BE2C (cell line): ENCODE measurements at regions not wholly inside any gene's neighbourhood (a gene's known extent, or its start where the extent isn't known, plus 50 kb on each side); places are given as distances from the start of the nearest gene placed in this dataset.

ENCODE experiments used
- DNase-seq: peaks from one replicate; pipeline ENCODE4 v3.0.0-alpha.2; 2020
- H3K27me3 ChIP-seq: fragments of 250-450 bp; sonication (Bioruptor Pico); 2 replicates; pipeline ENCODE4 v1.5.1; 2020; ENCODE audit warnings: mild to moderate bottlenecking
- H3K36me3 ChIP-seq: fragments of 250-450 bp; sonication (Bioruptor Pico); 2 replicates; pipeline ENCODE4 v1.5.1; 2020; ENCODE audit warnings: mild to moderate bottlenecking
- H3K4me1 ChIP-seq: fragments of 250-450 bp; sonication (Bioruptor Pico); 2 replicates; pipeline ENCODE4 v1.5.1; 2020
- H3K4me3 ChIP-seq: 2 replicates; pipeline ENCODE4 v1.5.1; 2011; ENCODE audit warnings: low read depth, low read length
- H3K9me3 ChIP-seq: fragments of 250-450 bp; sonication (Bioruptor Pico); 2 replicates; pipeline ENCODE4 v1.5.1; 2020
- TF ChIP-seq, protein P1 (sequence below): IDR thresholded peaks from 2 replicates; pipeline ENCODE4 v1.5.1; 2012; ENCODE audit warnings: mild to moderate bottlenecking, low read depth, low read length

DNA sequence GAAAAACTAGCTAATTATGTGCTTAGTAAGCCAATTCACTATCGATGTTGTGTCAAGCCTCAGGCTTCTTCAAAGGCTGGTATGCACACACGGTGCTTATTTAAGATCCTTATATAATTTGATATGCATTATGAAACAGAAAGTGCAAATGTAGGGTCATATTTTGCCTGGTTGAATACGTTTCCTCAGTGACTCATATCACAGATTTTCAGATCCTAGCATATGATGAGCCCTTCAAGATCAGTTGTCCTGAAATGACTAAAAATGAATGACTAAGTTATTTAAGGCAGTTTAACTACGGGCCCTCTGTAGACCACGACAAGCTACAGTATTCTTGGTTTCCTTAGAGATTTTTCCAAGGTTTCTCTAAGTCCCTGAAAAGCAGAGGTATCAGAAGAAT is 778.3 kb downstream of the PRELID2 start:
- Histone ChIP-seq H3K4me1 (no peaks in the 10 kb centered on the region), H3K36me3 (no peaks in the 10 kb centered on the region), H3K4me3 (no peak overlapping the region), H3K27me3 (no peaks in the 10 kb centered on the region), H3K9me3 (no peaks in the 10 kb centered on the region)
- TF ChIP-seq, protein P1, sequence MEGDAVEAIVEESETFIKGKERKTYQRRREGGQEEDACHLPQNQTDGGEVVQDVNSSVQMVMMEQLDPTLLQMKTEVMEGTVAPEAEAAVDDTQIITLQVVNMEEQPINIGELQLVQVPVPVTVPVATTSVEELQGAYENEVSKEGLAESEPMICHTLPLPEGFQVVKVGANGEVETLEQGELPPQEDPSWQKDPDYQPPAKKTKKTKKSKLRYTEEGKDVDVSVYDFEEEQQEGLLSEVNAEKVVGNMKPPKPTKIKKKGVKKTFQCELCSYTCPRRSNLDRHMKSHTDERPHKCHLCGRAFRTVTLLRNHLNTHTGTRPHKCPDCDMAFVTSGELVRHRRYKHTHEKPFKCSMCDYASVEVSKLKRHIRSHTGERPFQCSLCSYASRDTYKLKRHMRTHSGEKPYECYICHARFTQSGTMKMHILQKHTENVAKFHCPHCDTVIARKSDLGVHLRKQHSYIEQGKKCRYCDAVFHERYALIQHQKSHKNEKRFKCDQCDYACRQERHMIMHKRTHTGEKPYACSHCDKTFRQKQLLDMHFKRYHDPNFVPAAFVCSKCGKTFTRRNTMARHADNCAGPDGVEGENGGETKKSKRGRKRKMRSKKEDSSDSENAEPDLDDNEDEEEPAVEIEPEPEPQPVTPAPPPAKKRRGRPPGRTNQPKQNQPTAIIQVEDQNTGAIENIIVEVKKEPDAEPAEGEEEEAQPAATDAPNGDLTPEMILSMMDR: no peak
- DNase-seq: no peak

DNA sequence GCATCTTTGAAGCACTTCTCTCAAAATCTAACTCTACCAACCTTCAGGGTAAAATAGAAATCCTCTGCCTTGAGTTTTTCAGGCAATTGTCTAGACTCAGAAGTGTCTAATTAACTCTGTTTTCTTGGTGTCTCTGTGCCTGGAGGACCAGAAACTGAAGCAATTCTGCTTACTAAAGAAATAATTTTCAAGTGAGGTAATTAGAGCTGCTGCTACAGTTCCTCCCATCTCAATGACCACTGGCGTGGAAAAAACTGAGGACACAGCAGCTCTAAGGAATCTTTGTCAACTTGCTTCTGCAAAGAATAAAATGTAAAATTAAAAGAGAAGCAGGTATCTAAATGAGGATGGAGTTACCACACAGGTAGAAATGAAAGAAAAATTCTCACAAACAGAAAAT is 785.0 kb downstream of the PRELID2 start:
- no peaks in the 10 kb centered on the region for H3K4me1 ChIP-seq
- H3K36me3 ChIP-seq: no peaks in the 10 kb centered on the region
- no peak overlapping the region for H3K4me3 ChIP-seq
- DNase-seq: no peak
- H3K27me3 ChIP-seq: no peaks in the 10 kb centered on the region
- H3K9me3 ChIP-seq: no peaks in the 10 kb centered on the region
- TF ChIP-seq, protein P1: no peak

DNA sequence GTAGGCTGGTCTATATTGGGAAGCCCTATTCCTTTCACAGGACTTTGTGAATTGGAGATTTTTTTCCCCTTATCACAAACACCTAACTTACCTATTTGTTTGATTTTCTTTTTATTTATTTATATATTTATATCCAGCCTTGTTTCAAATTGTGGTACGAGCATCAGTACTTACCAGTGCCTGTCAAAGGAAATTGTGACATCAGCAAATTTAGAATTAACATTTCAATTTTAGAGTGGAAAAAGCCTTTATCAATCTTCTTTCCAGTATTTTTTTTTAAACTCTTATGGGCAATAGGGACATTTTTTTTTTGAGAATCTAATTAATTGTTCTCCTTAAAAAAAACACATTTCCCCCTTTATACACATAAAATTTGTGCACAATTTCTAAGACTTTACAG is 790.2 kb downstream of the PRELID2 start:
- H3K36me3 ChIP-seq: no peaks in the 10 kb centered on the region
- TF ChIP-seq, protein P1: no peak
- no peak for DNase-seq
- H3K4me1 ChIP-seq: no peaks in the 10 kb centered on the region
- H3K4me3 ChIP-seq: no peak overlapping the region
- H3K9me3 ChIP-seq: no peaks in the 10 kb centered on the region
- no peaks in the 10 kb centered on the region for H3K27me3 ChIP-seq

DNA sequence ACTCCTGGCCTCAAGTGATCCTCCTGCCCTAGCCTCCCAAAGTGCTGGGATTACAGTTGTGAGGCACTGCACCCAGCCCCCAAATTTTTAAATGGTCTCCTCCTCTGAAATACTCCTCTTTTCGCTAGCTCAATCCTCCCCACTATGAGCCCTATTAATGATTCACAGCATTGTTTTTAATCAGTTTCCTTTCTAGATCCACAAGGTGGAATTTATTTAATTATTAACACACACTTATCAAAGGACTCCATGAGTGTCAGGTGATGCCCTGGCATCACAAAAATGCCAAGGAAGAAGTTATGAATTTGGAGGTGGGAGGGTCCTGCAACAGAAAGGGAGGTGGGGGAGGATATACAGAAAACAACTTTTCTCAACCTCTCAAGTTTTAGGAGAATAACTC is 806.5 kb downstream of the PRELID2 start:
- Histone ChIP-seq H3K9me3 (no peaks in the 10 kb centered on the region), H3K4me3 (no peak overlapping the region), H3K27me3 (no peaks in the 10 kb centered on the region), H3K4me1 (no peaks in the 10 kb centered on the region), H3K36me3 (no peaks in the 10 kb centered on the region)
- no peak for DNase-seq
- TF ChIP-seq, protein P1: no peak

GRCh38 chr5:145027286-145027685 is 807.9 kb downstream of the PRELID2 start:
- Histone ChIP-seq H3K36me3 (no peaks in the 10 kb centered on the region), H3K4me3 (no peak overlapping the region), H3K4me1 (no peaks in the 10 kb centered on the region), H3K9me3 (no peaks in the 10 kb centered on the region), H3K27me3 (no peaks in the 10 kb centered on the region)
- TF ChIP-seq, protein P1: no peak
- DNase-seq: no peak

DNA sequence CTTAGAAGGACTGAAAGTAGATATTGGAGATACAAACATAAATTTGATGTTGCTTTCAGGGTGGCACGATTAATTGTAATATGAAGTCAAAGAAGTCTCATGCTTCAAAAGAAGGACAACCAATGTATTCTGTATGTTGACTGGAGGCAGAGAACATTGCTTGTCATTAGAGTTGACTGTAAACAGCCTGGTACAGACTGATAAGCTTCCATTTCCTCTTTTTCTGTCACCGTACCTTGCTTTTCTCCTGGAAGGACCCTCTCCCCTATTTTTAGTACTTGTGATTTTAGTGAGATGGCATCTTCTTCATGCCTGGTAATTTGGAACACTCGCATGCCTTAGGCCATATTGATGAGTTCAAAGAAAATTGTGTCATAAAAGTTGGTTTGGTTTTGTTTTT is 809.4 kb downstream of the PRELID2 start:
- H3K4me3 ChIP-seq: no peak overlapping the region
- H3K27me3 ChIP-seq: no peaks in the 10 kb centered on the region
- no peaks in the 10 kb centered on the region for H3K36me3 ChIP-seq
- H3K4me1 ChIP-seq: no peaks in the 10 kb centered on the region
- TF ChIP-seq, protein P1: no peak
- no peaks in the 10 kb centered on the region for H3K9me3 ChIP-seq
- no peak for DNase-seq
